ENCODE measurements at regions not wholly inside any gene's neighbourhood (a gene's known extent, or its start where the extent isn't known, plus 50 kb on each side); places are given as distances from the start of the nearest gene placed in this dataset.

DNA sequence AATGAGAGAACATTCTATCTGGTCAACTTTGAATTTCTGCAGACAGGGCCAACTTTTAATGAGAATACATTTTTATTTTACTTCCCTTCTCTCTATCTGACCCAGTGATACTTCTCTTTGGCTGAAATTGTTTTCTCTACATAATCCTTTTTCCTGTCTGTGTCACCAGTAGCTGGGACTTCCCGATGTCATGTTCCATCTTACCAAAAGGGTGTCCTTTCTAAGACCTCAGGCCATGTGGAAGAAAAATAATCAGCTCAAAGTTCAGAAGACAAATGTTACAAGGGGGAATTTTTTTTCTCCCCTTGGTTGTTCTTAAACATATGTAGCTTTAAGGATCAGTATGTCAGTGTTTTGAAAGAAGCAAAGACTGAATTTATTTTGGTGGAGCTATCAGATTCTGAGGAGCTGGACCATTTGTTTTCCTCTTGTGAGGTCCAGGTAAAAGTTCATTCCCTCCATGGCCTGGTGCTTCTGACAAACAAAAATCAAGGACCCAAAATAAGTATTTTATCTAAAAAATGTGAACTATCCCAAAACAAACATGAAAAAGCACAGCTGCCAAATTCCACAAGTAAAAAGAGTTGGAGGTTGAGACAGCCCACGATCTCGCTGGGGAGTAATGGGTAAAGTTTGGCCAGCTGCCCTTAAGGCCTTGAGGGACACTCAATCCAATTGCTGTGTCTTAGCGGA, 859.4 kb upstream of the NR2F2 start:
- intact Hi-C loops (cut with DNase I): no loop called here
- WGBS: 56% methylated on average over 4 of the region's 4 CpGs

GRCh38 chr15:95471690-95472086, 858.8 kb upstream of the NR2F2 start:
- Histone ChIP-seq H3K4me3 (no peak overlapping the region), H3K9me3 (no peaks in the 10 kb centered on the region), H3K4me1 (replicated peaks) (no peaks in the 10 kb centered on the region), H3K36me3 (no peaks in the 10 kb centered on the region), H3K27ac (no peak overlapping the region), H3K27me3 (replicated peaks; ENCODE audit: insufficient read depth) (no peaks in the 10 kb centered on the region)
- intact Hi-C loops (cut with DNase I): no loop called here
- WGBS: 76% methylated on average over 5 of the region's 5 CpGs
- TF ChIP-seq, protein P1, sequence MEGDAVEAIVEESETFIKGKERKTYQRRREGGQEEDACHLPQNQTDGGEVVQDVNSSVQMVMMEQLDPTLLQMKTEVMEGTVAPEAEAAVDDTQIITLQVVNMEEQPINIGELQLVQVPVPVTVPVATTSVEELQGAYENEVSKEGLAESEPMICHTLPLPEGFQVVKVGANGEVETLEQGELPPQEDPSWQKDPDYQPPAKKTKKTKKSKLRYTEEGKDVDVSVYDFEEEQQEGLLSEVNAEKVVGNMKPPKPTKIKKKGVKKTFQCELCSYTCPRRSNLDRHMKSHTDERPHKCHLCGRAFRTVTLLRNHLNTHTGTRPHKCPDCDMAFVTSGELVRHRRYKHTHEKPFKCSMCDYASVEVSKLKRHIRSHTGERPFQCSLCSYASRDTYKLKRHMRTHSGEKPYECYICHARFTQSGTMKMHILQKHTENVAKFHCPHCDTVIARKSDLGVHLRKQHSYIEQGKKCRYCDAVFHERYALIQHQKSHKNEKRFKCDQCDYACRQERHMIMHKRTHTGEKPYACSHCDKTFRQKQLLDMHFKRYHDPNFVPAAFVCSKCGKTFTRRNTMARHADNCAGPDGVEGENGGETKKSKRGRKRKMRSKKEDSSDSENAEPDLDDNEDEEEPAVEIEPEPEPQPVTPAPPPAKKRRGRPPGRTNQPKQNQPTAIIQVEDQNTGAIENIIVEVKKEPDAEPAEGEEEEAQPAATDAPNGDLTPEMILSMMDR (IDR thresholded peaks at IDR 0.05): no peak
- TF ChIP-seq POLR2AphosphoS5 (IDR thresholded peaks at IDR 0.05) (no peak), POLR2A (IDR thresholded peaks at IDR 0.05) (no peak)
- no peak for DNase-seq (ENCODE audit: low spot score)

More for the DNA sequence above, 859.4 kb upstream of the NR2F2 start:
- Histone ChIP-seq H3K27me3 (replicated peaks; ENCODE audit: insufficient read depth) (no peaks in the 10 kb centered on the region), H3K36me3 (no peaks in the 10 kb centered on the region), H3K9me3 (no peaks in the 10 kb centered on the region), H3K4me3 (no peak overlapping the region), H3K4me1 (replicated peaks) (no peaks in the 10 kb centered on the region), H3K27ac (no peak overlapping the region)
- no peak for DNase-seq (ENCODE audit: low spot score)
- TF ChIP-seq POLR2A (IDR thresholded peaks at IDR 0.05): no peak

DNA sequence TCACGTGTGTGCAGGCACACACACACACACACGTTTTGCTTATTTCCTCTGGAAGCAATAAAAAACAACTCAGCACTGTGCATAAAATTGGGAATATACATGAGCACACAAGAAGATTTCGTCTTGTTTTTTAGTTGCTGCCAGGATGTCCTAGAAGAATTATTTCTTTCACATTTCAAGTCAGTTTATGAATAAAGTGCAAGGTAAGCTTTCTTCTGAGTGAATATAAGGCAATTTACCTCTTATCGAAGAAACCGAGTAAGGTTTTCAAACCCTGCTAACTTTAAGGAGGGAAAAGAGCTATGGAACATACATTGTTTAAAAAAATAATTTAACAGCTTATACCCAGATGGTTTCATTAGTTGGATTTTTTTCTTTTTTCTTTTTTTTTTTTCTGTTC, 855.4 kb upstream of the NR2F2 start:
- intact Hi-C loops (cut with DNase I): no loop called here
- no peak for DNase-seq (ENCODE audit: low spot score)
- WGBS: 80% methylated on average over 5 of the region's 5 CpGs
- no peak overlapping the region for H3K4me3 ChIP-seq
- H3K27ac ChIP-seq: no peak overlapping the region
- no peaks in the 10 kb centered on the region for H3K36me3 ChIP-seq
- no peaks in the 10 kb centered on the region for H3K27me3 ChIP-seq (replicated peaks; ENCODE audit: insufficient read depth)
- TF ChIP-seq, protein P1 (IDR thresholded peaks at IDR 0.05): no peak
- TF ChIP-seq POLR2AphosphoS5 (IDR thresholded peaks at IDR 0.05) (no peak), POLR2A (IDR thresholded peaks at IDR 0.05) (no peak)
- H3K4me1 ChIP-seq (replicated peaks): no peaks in the 10 kb centered on the region
- no peaks in the 10 kb centered on the region for H3K9me3 ChIP-seq

DNA sequence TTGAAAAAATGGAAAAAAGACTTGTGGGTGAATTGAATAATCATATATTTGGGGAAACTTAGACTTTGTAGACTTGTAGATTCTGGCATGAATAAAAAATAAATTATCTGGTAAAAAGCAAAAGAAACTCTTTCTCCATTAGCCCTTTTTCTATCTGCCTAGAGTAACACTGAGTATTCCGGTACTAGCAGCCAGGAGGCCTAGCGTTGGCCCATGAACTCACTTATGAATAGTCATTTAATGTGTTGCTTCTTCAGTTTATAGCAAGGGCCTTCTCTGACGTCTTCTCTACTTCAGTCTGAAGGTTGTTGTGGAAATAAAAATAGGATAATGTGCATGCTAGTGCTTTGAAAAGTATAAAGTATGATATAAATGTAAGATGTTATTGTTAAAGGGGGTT, 851.2 kb upstream of the NR2F2 start:
- Histone ChIP-seq H3K4me1 (replicated peaks) (no peaks in the 10 kb centered on the region), H3K9me3 (no peaks in the 10 kb centered on the region), H3K36me3 (no peaks in the 10 kb centered on the region), H3K27ac (no peak overlapping the region), H3K27me3 (replicated peaks; ENCODE audit: insufficient read depth) (no peaks in the 10 kb centered on the region), H3K4me3 (no peak overlapping the region)
- intact Hi-C loops (cut with DNase I): no loop called here
- WGBS: 74% methylated on average over 3 of the region's 3 CpGs
- TF ChIP-seq POLR2AphosphoS5 (IDR thresholded peaks at IDR 0.05) (no peak), POLR2A (IDR thresholded peaks at IDR 0.05) (no peak)
- TF ChIP-seq, protein P1 (IDR thresholded peaks at IDR 0.05): no peak
- no peak for DNase-seq (ENCODE audit: low spot score)

DNA sequence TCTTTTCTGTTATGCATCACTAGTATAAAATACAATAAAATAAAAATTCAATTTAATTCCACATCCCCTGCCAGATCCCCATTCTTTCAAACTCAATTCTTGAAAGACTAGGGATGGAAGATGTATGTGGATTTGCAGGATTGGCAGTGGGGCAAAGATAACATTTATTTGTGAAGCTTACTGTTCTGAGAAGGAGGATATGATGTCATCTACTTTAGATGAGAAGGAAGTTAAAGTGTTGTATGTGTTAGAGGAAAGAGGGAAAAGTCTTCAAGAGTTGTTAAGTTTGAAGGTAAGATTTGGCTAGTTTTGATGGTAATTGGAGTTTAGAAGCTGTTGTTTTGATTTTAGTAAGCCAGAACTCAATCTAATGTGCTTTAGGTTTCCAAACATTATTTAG, 845.1 kb upstream of the NR2F2 start:
- H3K27me3 ChIP-seq (replicated peaks; ENCODE audit: insufficient read depth): no peaks in the 10 kb centered on the region

More for the DNA sequence above, 845.1 kb upstream of the NR2F2 start:
- intact Hi-C loops (cut with DNase I): no loop called here
- no peaks in the 10 kb centered on the region for H3K36me3 ChIP-seq
- no peaks in the 10 kb centered on the region for H3K9me3 ChIP-seq
- TF ChIP-seq, protein P1 (IDR thresholded peaks at IDR 0.05): no peak
- TF ChIP-seq POLR2AphosphoS5 (IDR thresholded peaks at IDR 0.05): no peak
- TF ChIP-seq POLR2A (IDR thresholded peaks at IDR 0.05): no peak
- DNase-seq (ENCODE audit: low spot score): no peak
- no peak overlapping the region for H3K27ac ChIP-seq
- H3K4me3 ChIP-seq: no peak overlapping the region
- no peaks in the 10 kb centered on the region for H3K4me1 ChIP-seq (replicated peaks)
